ENCODE measurements at regions not wholly inside any gene's neighbourhood (a gene's known extent, or its start where the extent isn't known, plus 50 kb on each side); places are given as distances from the start of the nearest gene placed in this dataset.

DNA sequence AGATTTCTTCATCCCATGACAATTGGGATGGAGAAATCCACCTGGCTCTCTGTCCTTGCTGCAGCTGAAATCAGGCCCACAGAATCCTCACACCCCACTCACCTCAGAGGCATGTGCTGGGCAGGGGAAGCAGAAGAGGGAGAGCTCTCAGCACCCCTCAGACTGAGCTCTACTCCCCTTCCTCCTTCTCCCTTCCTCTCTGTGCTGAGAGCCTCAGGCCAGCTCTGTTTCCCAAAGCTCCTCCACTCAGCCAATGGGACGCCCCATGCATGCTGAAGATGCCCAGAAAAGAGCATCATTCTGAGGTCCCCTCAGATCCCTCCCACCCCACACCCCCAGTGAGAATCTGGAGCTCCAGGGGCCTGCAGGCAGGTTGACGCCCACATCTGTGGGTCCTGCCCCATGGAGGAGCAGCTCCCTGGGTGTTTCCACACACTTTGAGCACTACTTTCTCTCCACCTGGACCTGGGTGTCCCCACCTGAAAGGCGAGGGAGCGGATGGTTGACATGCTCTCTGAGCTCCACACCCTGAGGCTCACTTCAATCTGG, 637.7 kb upstream of the ID2 start:
- ATAC-seq (ENCODE audit: low read depth) (no peak), DNase-seq (no peak)
- TF ChIP-seq, protein P1, sequence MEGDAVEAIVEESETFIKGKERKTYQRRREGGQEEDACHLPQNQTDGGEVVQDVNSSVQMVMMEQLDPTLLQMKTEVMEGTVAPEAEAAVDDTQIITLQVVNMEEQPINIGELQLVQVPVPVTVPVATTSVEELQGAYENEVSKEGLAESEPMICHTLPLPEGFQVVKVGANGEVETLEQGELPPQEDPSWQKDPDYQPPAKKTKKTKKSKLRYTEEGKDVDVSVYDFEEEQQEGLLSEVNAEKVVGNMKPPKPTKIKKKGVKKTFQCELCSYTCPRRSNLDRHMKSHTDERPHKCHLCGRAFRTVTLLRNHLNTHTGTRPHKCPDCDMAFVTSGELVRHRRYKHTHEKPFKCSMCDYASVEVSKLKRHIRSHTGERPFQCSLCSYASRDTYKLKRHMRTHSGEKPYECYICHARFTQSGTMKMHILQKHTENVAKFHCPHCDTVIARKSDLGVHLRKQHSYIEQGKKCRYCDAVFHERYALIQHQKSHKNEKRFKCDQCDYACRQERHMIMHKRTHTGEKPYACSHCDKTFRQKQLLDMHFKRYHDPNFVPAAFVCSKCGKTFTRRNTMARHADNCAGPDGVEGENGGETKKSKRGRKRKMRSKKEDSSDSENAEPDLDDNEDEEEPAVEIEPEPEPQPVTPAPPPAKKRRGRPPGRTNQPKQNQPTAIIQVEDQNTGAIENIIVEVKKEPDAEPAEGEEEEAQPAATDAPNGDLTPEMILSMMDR (IDR thresholded peaks at IDR 0.05), result no peak
- H3K4me1 Mint-ChIP-seq, result no peaks in the 10 kb centered on the region
- H3K9me3 Mint-ChIP-seq, result peaks cover 3% of the 10 kb centered on the region
- POLR2A ChIA-PET, result no interaction called here
- H3K36me3 Mint-ChIP-seq (ENCODE audit: low read depth), result no peaks in the 10 kb centered on the region
- H3K4me3 Mint-ChIP-seq, result no peak overlapping the region
- peaks cover 2% of the 10 kb centered on the region for H3K27me3 Mint-ChIP-seq
- no peak overlapping the region for H3K27ac Mint-ChIP-seq
- CTCF ChIA-PET, result no interaction called here
- intact Hi-C loops (cut with micrococcal nuclease), result no loop called here

DNA sequence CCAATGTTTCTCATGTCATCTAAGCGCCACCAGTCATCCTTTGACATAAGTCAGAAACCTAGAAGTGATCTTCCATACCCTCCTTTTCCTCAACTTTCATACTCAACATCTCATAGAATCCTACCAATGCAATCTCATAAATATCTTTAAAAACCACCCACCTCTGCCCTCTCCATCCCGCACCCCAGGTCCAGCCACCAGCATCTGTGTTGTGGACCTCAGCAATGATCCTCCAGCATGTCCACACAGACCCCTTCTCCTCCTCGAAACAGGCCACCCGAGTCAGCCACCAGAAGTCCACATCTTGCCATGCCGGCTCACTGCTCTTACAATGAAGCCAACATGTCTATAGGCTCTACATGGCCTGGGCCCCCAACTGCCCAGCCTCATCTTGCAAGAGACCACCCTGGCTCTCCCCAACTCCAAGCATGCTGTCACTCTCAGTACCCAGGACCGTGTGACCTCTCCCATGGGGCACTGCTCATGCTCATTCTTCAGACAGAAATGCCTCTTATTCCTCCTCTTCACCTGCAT, 636.7 kb upstream of the ID2 start:
- TF ChIP-seq, protein P1 (IDR thresholded peaks at IDR 0.05), result no peak
- ATAC-seq (ENCODE audit: low read depth) (no peak), DNase-seq (no peak)
- no peak overlapping the region for H3K27ac Mint-ChIP-seq
- no peak overlapping the region for H3K4me3 Mint-ChIP-seq
- no peaks in the 10 kb centered on the region for H3K4me1 Mint-ChIP-seq
- POLR2A ChIA-PET, result no interaction called here
- intact Hi-C loops (cut with micrococcal nuclease), result no loop called here
- no peaks in the 10 kb centered on the region for H3K36me3 Mint-ChIP-seq (ENCODE audit: low read depth)
- peaks cover 2% of the 10 kb centered on the region for H3K27me3 Mint-ChIP-seq
- H3K9me3 Mint-ChIP-seq, result peaks cover 3% of the 10 kb centered on the region
- CTCF ChIA-PET, result no interaction called here

DNA sequence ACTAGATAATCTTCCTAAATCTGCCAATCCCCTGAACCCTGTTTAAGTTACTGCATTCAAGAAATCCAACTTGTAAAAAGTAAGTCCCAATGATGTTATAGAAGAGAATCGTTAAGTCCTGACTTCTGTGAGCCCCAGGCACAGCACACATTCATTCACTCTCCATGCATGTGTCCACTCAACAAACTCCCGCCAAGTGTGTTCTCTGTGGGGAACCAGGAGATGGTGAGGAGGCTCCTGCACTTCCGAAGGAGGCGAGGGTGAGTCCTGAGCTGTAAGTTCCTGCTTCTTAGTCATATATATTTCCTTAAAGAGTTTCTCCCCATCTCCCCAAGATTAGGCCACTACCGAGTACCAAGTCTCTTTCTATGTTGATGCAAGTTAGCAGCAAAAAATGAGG, 635.0 kb upstream of the ID2 start:
- DNase-seq (no peak), ATAC-seq (ENCODE audit: low read depth) (no peak)
- intact Hi-C loops (cut with micrococcal nuclease), result no loop called here
- H3K27ac Mint-ChIP-seq, result no peak overlapping the region
- H3K4me3 Mint-ChIP-seq, result no peak overlapping the region
- no peaks in the 10 kb centered on the region for H3K4me1 Mint-ChIP-seq
- POLR2A ChIA-PET, result no interaction called here
- CTCF ChIA-PET, result no interaction called here
- H3K27me3 Mint-ChIP-seq, result peaks cover 2% of the 10 kb centered on the region
- peaks cover 2% of the 10 kb centered on the region for H3K9me3 Mint-ChIP-seq
- no peaks in the 10 kb centered on the region for H3K36me3 Mint-ChIP-seq (ENCODE audit: low read depth)
- TF ChIP-seq, protein P1 (IDR thresholded peaks at IDR 0.05), result no peak

DNA sequence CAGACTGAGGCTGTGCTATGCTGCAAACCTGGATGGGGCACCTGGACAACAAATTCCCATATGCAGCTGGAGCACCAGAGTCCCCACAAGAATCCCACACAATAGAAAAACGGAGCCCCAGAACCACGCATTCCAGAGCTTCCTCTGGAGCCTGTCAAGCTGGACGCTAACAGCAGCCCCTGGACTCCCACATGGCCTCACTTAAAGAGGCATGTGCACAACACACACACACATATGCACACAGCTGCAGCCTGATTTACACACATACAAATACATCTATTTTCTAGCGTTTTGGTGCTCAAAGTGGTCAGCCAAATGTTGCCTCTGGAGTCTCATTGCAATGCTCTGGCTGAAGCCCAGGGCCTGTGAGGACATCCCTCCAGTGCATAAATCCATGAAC, 632.7 kb upstream of the ID2 start:
- intact Hi-C loops (cut with micrococcal nuclease), result no loop called here
- TF ChIP-seq, protein P1 (IDR thresholded peaks at IDR 0.05), result no peak
- Mint-ChIP-seq H3K4me1 (no peaks in the 10 kb centered on the region), H3K36me3 (ENCODE audit: low read depth) (no peaks in the 10 kb centered on the region), H3K27ac (no peak overlapping the region), H3K4me3 (no peak overlapping the region), H3K27me3 (peaks cover 2% of the 10 kb centered on the region), H3K9me3 (no peaks in the 10 kb centered on the region)
- no peak for ATAC-seq (ENCODE audit: low read depth)
- no peak for DNase-seq
- POLR2A ChIA-PET, result no interaction called here
- CTCF ChIA-PET, result no interaction called here

DNA sequence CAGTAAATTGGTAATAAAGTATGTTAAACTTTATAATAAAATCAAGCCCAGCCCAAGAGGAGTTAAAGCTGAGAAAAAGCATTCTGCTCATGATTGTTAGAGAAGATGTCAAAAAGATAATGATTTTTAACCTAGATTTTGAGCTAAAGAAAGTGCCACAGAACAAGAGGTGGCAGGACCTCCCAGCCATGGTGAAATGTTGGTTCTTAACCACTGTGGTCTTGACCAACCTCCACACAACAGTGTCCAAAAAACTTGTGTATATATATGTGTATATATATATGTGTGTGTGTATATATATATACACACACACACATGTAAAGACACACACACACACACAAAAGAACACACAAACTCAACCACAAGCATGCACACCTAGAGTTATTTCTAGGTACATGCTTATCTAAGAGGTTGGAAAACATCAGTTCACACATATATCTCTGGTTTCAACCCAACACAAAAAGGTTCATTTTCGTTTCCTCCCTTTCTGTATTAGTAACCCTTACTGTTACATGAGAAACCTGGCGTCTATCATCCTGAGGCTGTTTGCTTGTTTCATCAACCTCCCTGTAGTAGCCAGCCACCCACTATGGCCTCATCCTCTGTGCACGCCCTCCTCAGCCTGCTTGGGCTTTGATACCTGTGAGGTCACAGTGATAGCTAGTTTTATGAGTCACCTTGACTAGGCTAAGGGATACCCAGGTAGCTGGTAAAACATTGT, 631.8 kb upstream of the ID2 start:
- H3K27ac Mint-ChIP-seq, result no peak overlapping the region
- no peaks in the 10 kb centered on the region for H3K36me3 Mint-ChIP-seq (ENCODE audit: low read depth)
- no peaks in the 10 kb centered on the region for H3K9me3 Mint-ChIP-seq
- intact Hi-C loops (cut with micrococcal nuclease), result no loop called here
- H3K4me1 Mint-ChIP-seq, result no peaks in the 10 kb centered on the region
- ChIA-PET CTCF (no interaction called here), POLR2A (no interaction called here)
- H3K4me3 Mint-ChIP-seq, result no peak overlapping the region
- ATAC-seq (ENCODE audit: low read depth) (no peak), DNase-seq (no peak)
- no peaks in the 10 kb centered on the region for H3K27me3 Mint-ChIP-seq
- TF ChIP-seq, protein P1 (IDR thresholded peaks at IDR 0.05), result no peak

Measured in activated B cell treated with CpG ODN at 0.5 μM for 24 hours (primary cell).